Spleen (tissue), 7 donors: ENCODE measurements at regions not wholly inside any gene's neighbourhood (a gene's known extent, or its start where the extent isn't known, plus 50 kb on each side); places are given as distances from the start of the nearest gene placed in this dataset.

Experiments used
- CTCF ChIP-seq, 11 experiments: fragments of 200-600 bp in 7 of 11; fragments of 450-650 bp in 4 of 11; sonication (generic) in 4 of 11; IDR thresholded peaks in 8 of 11; conservative IDR thresholded peaks in 3 of 11; 1 replicate in 7 of 11; 2 replicates in 4 of 11; pipeline versions ENCODE4 v1.4.0 to v1.8.0; 2016 to 2021; ENCODE audit warnings: antibody characterized with exemption in 11 of 11, inconsistent platforms in 4 of 11, mild to moderate bottlenecking in 1 of 11
- POLR2A ChIP-seq, 3 donors: fragments of 450-650 bp; IDR thresholded peaks; one replicate each; pipeline ENCODE4 v1.5.1; 2017; ENCODE audit warnings: antibody characterized with exemption in 3 of 3, mild to moderate bottlenecking in 1 of 3
- donor health status: DM: no; HTN: no; CAD: no; lungs with moderate emphysema.
- donor health status: DM: no; HTN: no; CAD: no.
- donor health status: DM: no; HTN: no; CAD: no.

GRCh38 chr9:116080561-116080960 lies 73.0 kb upstream of the PAPPA start:
- TF ChIP-seq CTCF (IDR thresholded peaks at IDR 0.05 in 8 of 11, conservative IDR thresholded peaks at IDR 0.05 in 3 of 11) (no peak), POLR2A (IDR thresholded peaks at IDR 0.05) (no peak)
